ENCODE measurements at regions not wholly inside any gene's neighbourhood (a gene's known extent, or its start where the extent isn't known, plus 50 kb on each side); places are given as distances from the start of the nearest gene placed in this dataset.

DNA sequence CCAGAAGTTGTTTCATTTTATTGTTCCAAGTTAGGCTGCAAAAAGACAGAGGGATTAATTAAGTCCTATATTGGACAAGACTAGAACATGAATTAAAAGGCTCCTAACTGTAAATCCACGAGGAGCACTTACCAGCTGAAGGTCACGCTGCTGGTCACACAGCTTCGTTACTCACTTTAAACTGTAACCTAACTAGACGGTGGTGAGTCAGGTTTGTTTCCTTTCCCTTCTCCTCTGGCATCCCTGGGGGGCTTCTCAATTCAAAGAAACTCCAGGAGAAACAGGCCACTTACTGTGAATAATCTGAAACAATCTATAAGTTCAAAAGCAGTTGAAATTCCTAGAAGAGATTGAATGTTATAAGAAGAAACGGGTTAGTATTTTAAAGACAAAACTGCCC lies 331.4 kb downstream of the BCAT1 start:
- TF ChIP-seq, protein P1, sequence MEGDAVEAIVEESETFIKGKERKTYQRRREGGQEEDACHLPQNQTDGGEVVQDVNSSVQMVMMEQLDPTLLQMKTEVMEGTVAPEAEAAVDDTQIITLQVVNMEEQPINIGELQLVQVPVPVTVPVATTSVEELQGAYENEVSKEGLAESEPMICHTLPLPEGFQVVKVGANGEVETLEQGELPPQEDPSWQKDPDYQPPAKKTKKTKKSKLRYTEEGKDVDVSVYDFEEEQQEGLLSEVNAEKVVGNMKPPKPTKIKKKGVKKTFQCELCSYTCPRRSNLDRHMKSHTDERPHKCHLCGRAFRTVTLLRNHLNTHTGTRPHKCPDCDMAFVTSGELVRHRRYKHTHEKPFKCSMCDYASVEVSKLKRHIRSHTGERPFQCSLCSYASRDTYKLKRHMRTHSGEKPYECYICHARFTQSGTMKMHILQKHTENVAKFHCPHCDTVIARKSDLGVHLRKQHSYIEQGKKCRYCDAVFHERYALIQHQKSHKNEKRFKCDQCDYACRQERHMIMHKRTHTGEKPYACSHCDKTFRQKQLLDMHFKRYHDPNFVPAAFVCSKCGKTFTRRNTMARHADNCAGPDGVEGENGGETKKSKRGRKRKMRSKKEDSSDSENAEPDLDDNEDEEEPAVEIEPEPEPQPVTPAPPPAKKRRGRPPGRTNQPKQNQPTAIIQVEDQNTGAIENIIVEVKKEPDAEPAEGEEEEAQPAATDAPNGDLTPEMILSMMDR (IDR thresholded peaks at IDR 0.05), result no peak
- no peak for TF ChIP-seq POLR2A (IDR thresholded peaks at IDR 0.05)

Data from breast epithelium (tissue), 3 donors.